GM19468 (cell line): ENCODE measurements at regions not wholly inside any gene's neighbourhood (a gene's known extent, or its start where the extent isn't known, plus 50 kb on each side); places are given as distances from the start of the nearest gene placed in this dataset.
"Not testable (repeated sequence)": the region's sequence is repeated elsewhere in the genome, so short reads cannot be mapped to it uniquely, and the experiment has no call there.

Experiments
- ATAC-seq: cut with Tn5 transposase; IDR thresholded peaks from one replicate; pipeline ENCODE4 v1.9.1; 2021; ENCODE audit warnings: mild to moderate bottlenecking, moderate library complexity, moderate number of reproducible peaks; ENCODE audit not compliant: unreplicated experiment; ENCODE audit errors: extremely low read depth

- ATAC-seq, result no peak
Observed at GRCh38 chr4:158958489-158959270, 144.2 kb upstream of the RAPGEF2 start.

- no peak for ATAC-seq
Observed at GRCh38 chr4:158962393-158962792, 140.5 kb upstream of the RAPGEF2 start.

- ATAC-seq, result not testable (repeated sequence)
Observed at GRCh38 chr4:158963282-158963681, 139.6 kb upstream of the RAPGEF2 start.

- ATAC-seq, result no peak
Observed at GRCh38 chr4:158964114-158964727, 138.7 kb upstream of the RAPGEF2 start.

GRCh38 chr4:158964728-158965124, 138.2 kb upstream of the RAPGEF2 start:
- no peak for ATAC-seq

GRCh38 chr4:158965226-158965625, 137.7 kb upstream of the RAPGEF2 start:
- ATAC-seq, result no peak

- no peak for ATAC-seq
Observed at GRCh38 chr4:158966091-158966490, 136.8 kb upstream of the RAPGEF2 start.

GRCh38 chr4:158968961-158969360, 133.9 kb upstream of the RAPGEF2 start:
- ATAC-seq, result no peak

GRCh38 chr4:158970812-158971211, 132.1 kb upstream of the RAPGEF2 start:
- ATAC-seq, result no peak

GRCh38 chr4:158974438-158974837, 128.4 kb upstream of the RAPGEF2 start:
- ATAC-seq, result not testable (repeated sequence)

GRCh38 chr4:158980711-158981110, 122.2 kb upstream of the RAPGEF2 start:
- ATAC-seq, result not testable (repeated sequence)

- ATAC-seq, result no peak
Observed at GRCh38 chr4:158991534-158992155, 111.2 kb upstream of the RAPGEF2 start.

GRCh38 chr4:158993891-158994290, 109.0 kb upstream of the RAPGEF2 start:
- ATAC-seq, result no peak

- no peak for ATAC-seq
Observed at GRCh38 chr4:158995040-158995439, 107.8 kb upstream of the RAPGEF2 start.

- ATAC-seq, result no peak
Observed at GRCh38 chr4:158995965-158996364, 106.9 kb upstream of the RAPGEF2 start.

GRCh38 chr4:158996669-158997074, 106.2 kb upstream of the RAPGEF2 start:
- no peak for ATAC-seq

- no peak for ATAC-seq
Observed at GRCh38 chr4:158997660-158998349, 105.1 kb upstream of the RAPGEF2 start.

- no peak for ATAC-seq
Observed at GRCh38 chr4:158998624-158999023, 104.3 kb upstream of the RAPGEF2 start.

- ATAC-seq, result no peak
Observed at GRCh38 chr4:158999166-158999682, 103.7 kb upstream of the RAPGEF2 start.

- no peak for ATAC-seq
Observed at GRCh38 chr4:158999849-159000248, 103.0 kb upstream of the RAPGEF2 start.

GRCh38 chr4:159002950-159003349, 99.9 kb upstream of the RAPGEF2 start:
- ATAC-seq, result no peak
